NOMO-1 treated with dmso at 0.1 percent for 144 hours (cell line): ENCODE measurements at regions not wholly inside any gene's neighbourhood (a gene's known extent, or its start where the extent isn't known, plus 50 kb on each side); places are given as distances from the start of the nearest gene placed in this dataset.

ENCODE experiments used
- DNase-seq: peaks from one replicate; lab custom pipeline; 2025; ENCODE audit not compliant: unreplicated experiment; lab: John Stamatoyannopoulos, UW

- no peak for DNase-seq
Measured at GRCh38 chr10:105468759-105469158, 827.7 kb downstream of the SORCS3 start.

GRCh38 chr10:105466521-105466920 is 825.4 kb downstream of the SORCS3 start:
- no peak for DNase-seq

- DNase-seq = no peak
Measured at GRCh38 chr10:105434970-105435369, 793.9 kb downstream of the SORCS3 start.

GRCh38 chr10:105413997-105414396 is 772.9 kb downstream of the SORCS3 start:
- DNase-seq = no peak

GRCh38 chr10:105409370-105409769 is 768.3 kb downstream of the SORCS3 start:
- DNase-seq = no peak

GRCh38 chr10:105406488-105406887 is 765.4 kb downstream of the SORCS3 start:
- no peak for DNase-seq

- DNase-seq = no peak
Measured at GRCh38 chr10:105398202-105398601, 757.1 kb downstream of the SORCS3 start.

GRCh38 chr10:105391670-105392351 is 750.7 kb downstream of the SORCS3 start:
- no peak for DNase-seq

GRCh38 chr10:105387971-105388370 is 746.9 kb downstream of the SORCS3 start:
- no peak for DNase-seq

- DNase-seq = no peak
Measured at GRCh38 chr10:105383978-105384377, 742.9 kb downstream of the SORCS3 start.

- DNase-seq = no peak
Measured at GRCh38 chr10:105370692-105371091, 729.6 kb downstream of the SORCS3 start.

- DNase-seq = no peak
Measured at GRCh38 chr10:105359708-105360107, 718.6 kb downstream of the SORCS3 start.

GRCh38 chr10:105358911-105359310 is 717.8 kb downstream of the SORCS3 start:
- DNase-seq = no peak

- DNase-seq = no peak
Measured at GRCh38 chr10:105356626-105357025, 715.5 kb downstream of the SORCS3 start.

- no peak for DNase-seq
Measured at GRCh38 chr10:105354010-105354409, 712.9 kb downstream of the SORCS3 start.

GRCh38 chr10:105352827-105353226 is 711.7 kb downstream of the SORCS3 start:
- DNase-seq = no peak

- DNase-seq = no peak
Measured at GRCh38 chr10:105352281-105352680, 711.2 kb downstream of the SORCS3 start.

GRCh38 chr10:105351187-105351586 is 710.1 kb downstream of the SORCS3 start:
- no peak for DNase-seq

GRCh38 chr10:105347487-105347886 is 706.4 kb downstream of the SORCS3 start:
- DNase-seq = no peak

GRCh38 chr10:105342606-105343005 is 701.5 kb downstream of the SORCS3 start:
- DNase-seq = no peak

- DNase-seq = no peak
Measured at GRCh38 chr10:105339669-105340068, 698.6 kb downstream of the SORCS3 start.

GRCh38 chr10:105328503-105329133 is 687.5 kb downstream of the SORCS3 start:
- DNase-seq = no peak
